ENCODE measurements at regions not wholly inside any gene's neighbourhood (a gene's known extent, or its start where the extent isn't known, plus 50 kb on each side); places are given as distances from the start of the nearest gene placed in this dataset.

- no peak for ATAC-seq
- H3K9me3 Mint-ChIP-seq, result no peaks in the 10 kb centered on the region
- H3K27ac Mint-ChIP-seq, result no peak overlapping the region
- no peaks in the 10 kb centered on the region for H3K27me3 Mint-ChIP-seq
- H3K4me1 Mint-ChIP-seq, result no peaks in the 10 kb centered on the region
- DNase-seq, result no peak
- H3K36me3 Mint-ChIP-seq (ENCODE audit: low read depth), result no peaks in the 10 kb centered on the region
- no peak overlapping the region for H3K4me3 Mint-ChIP-seq
Measured at GRCh38 chr4:122050841-122051240, 99.0 kb upstream of the TRPC3 start.

- Mint-ChIP-seq H3K27me3 (no peaks in the 10 kb centered on the region), H3K9me3 (no peaks in the 10 kb centered on the region), H3K4me1 (no peaks in the 10 kb centered on the region), H3K36me3 (ENCODE audit: low read depth) (no peaks in the 10 kb centered on the region), H3K27ac (no peak overlapping the region), H3K4me3 (no peak overlapping the region)
- no peak for ATAC-seq
- no peak for DNase-seq
Measured at GRCh38 chr4:122047456-122048425, 95.9 kb upstream of the TRPC3 start.

- H3K27ac Mint-ChIP-seq, result no peak overlapping the region
Measured at GRCh38 chr4:122046255-122046654, 94.4 kb upstream of the TRPC3 start.

GRCh38 chr4:122045533-122045932, 93.7 kb upstream of the TRPC3 start:
- ATAC-seq (no peak), DNase-seq (peak; percentile 2)
- Mint-ChIP-seq H3K4me1 (no peaks in the 10 kb centered on the region), H3K36me3 (ENCODE audit: low read depth) (no peaks in the 10 kb centered on the region), H3K4me3 (no peak overlapping the region), H3K27ac (no peak overlapping the region), H3K9me3 (no peaks in the 10 kb centered on the region), H3K27me3 (peaks cover 3% of the 10 kb centered on the region)

More at GRCh38 chr4:122046255-122046654, 94.4 kb upstream of the TRPC3 start:
- no peaks in the 10 kb centered on the region for H3K36me3 Mint-ChIP-seq (ENCODE audit: low read depth)
- H3K4me3 Mint-ChIP-seq, result no peak overlapping the region
- no peak for DNase-seq
- H3K4me1 Mint-ChIP-seq, result no peaks in the 10 kb centered on the region
- H3K9me3 Mint-ChIP-seq, result no peaks in the 10 kb centered on the region
- peaks cover under 1% of the 10 kb centered on the region for H3K27me3 Mint-ChIP-seq
- no peak for ATAC-seq

- H3K4me3 Mint-ChIP-seq, result no peak overlapping the region
- H3K27me3 Mint-ChIP-seq, result peaks cover 3% of the 10 kb centered on the region
- DNase-seq (no peak), ATAC-seq (no peak)
- no peak overlapping the region for H3K27ac Mint-ChIP-seq
- no peaks in the 10 kb centered on the region for H3K4me1 Mint-ChIP-seq
- no peaks in the 10 kb centered on the region for H3K36me3 Mint-ChIP-seq (ENCODE audit: low read depth)
- H3K9me3 Mint-ChIP-seq, result no peaks in the 10 kb centered on the region
Measured at GRCh38 chr4:122044501-122044900, 92.6 kb upstream of the TRPC3 start.

GRCh38 chr4:122041312-122041711, 89.5 kb upstream of the TRPC3 start:
- Mint-ChIP-seq H3K27me3 (peaks cover 3% of the 10 kb centered on the region), H3K9me3 (no peaks in the 10 kb centered on the region)

GRCh38 chr4:122038896-122039295, 87.0 kb upstream of the TRPC3 start:
- ATAC-seq (no peak), DNase-seq (no peak)
- Mint-ChIP-seq H3K27me3 (peaks cover 5% of the 10 kb centered on the region), H3K4me3 (no peak overlapping the region), H3K4me1 (no peaks in the 10 kb centered on the region), H3K36me3 (ENCODE audit: low read depth) (no peaks in the 10 kb centered on the region), H3K27ac (no peak overlapping the region), H3K9me3 (no peaks in the 10 kb centered on the region)

More at GRCh38 chr4:122041312-122041711, 89.5 kb upstream of the TRPC3 start:
- H3K36me3 Mint-ChIP-seq (ENCODE audit: low read depth), result no peaks in the 10 kb centered on the region
- ATAC-seq, result no peak
- no peak overlapping the region for H3K4me3 Mint-ChIP-seq
- no peaks in the 10 kb centered on the region for H3K4me1 Mint-ChIP-seq
- no peak for DNase-seq
- no peak overlapping the region for H3K27ac Mint-ChIP-seq

- no peaks in the 10 kb centered on the region for H3K36me3 Mint-ChIP-seq (ENCODE audit: low read depth)
- H3K27ac Mint-ChIP-seq, result no peak overlapping the region
- no peak for DNase-seq
- peaks cover 8% of the 10 kb centered on the region for H3K27me3 Mint-ChIP-seq
- H3K4me1 Mint-ChIP-seq, result no peaks in the 10 kb centered on the region
- H3K9me3 Mint-ChIP-seq, result peaks cover 21% of the 10 kb centered on the region
- no peak overlapping the region for H3K4me3 Mint-ChIP-seq
- ATAC-seq, result no peak
Measured at GRCh38 chr4:122034619-122035018, 82.8 kb upstream of the TRPC3 start.

GRCh38 chr4:122027203-122027602, 75.3 kb upstream of the TRPC3 start:
- DNase-seq (no peak), ATAC-seq (no peak)
- Mint-ChIP-seq H3K9me3 (peaks cover 21% of the 10 kb centered on the region), H3K4me1 (no peaks in the 10 kb centered on the region), H3K36me3 (ENCODE audit: low read depth) (no peaks in the 10 kb centered on the region), H3K27ac (no peak overlapping the region), H3K4me3 (no peak overlapping the region), H3K27me3 (peaks cover 5% of the 10 kb centered on the region)

- no peaks in the 10 kb centered on the region for H3K4me1 Mint-ChIP-seq
- DNase-seq (no peak), ATAC-seq (no peak)
- H3K9me3 Mint-ChIP-seq, result no peaks in the 10 kb centered on the region
- no peak overlapping the region for H3K4me3 Mint-ChIP-seq
- no peak overlapping the region for H3K27ac Mint-ChIP-seq
- no peaks in the 10 kb centered on the region for H3K36me3 Mint-ChIP-seq (ENCODE audit: low read depth)
- peaks cover 17% of the 10 kb centered on the region for H3K27me3 Mint-ChIP-seq
Measured at GRCh38 chr4:122017296-122017695, 65.4 kb upstream of the TRPC3 start.

- H3K4me1 Mint-ChIP-seq, result no peaks in the 10 kb centered on the region
- H3K4me3 Mint-ChIP-seq, result no peak overlapping the region
- no peak for ATAC-seq
- no peaks in the 10 kb centered on the region for H3K9me3 Mint-ChIP-seq
- H3K36me3 Mint-ChIP-seq (ENCODE audit: low read depth), result no peaks in the 10 kb centered on the region
- no peak for DNase-seq
- H3K27me3 Mint-ChIP-seq, result peaks cover 22% of the 10 kb centered on the region
- no peak overlapping the region for H3K27ac Mint-ChIP-seq
Measured at GRCh38 chr4:122015203-122015602, 63.3 kb upstream of the TRPC3 start.

GRCh38 chr4:122012735-122013134, 60.9 kb upstream of the TRPC3 start:
- DNase-seq (no peak), ATAC-seq (no peak)
- H3K4me1 Mint-ChIP-seq, result no peaks in the 10 kb centered on the region
- no peaks in the 10 kb centered on the region for H3K9me3 Mint-ChIP-seq
- H3K36me3 Mint-ChIP-seq (ENCODE audit: low read depth), result no peaks in the 10 kb centered on the region
- H3K27me3 Mint-ChIP-seq, result peaks cover 9% of the 10 kb centered on the region
- no peak overlapping the region for H3K4me3 Mint-ChIP-seq
- no peak overlapping the region for H3K27ac Mint-ChIP-seq

- H3K4me1 Mint-ChIP-seq, result no peaks in the 10 kb centered on the region
- no peak overlapping the region for H3K4me3 Mint-ChIP-seq
- H3K9me3 Mint-ChIP-seq, result no peaks in the 10 kb centered on the region
- no peak overlapping the region for H3K27ac Mint-ChIP-seq
- DNase-seq (no peak), ATAC-seq (no peak)
- H3K27me3 Mint-ChIP-seq, result peaks cover 13% of the 10 kb centered on the region
- no peaks in the 10 kb centered on the region for H3K36me3 Mint-ChIP-seq (ENCODE audit: low read depth)
Measured at GRCh38 chr4:122010610-122011009, 58.8 kb upstream of the TRPC3 start.

- H3K4me3 Mint-ChIP-seq, result no peak overlapping the region
Measured at GRCh38 chr4:122009524-122009923, 57.7 kb upstream of the TRPC3 start.

GRCh38 chr4:122007016-122007415, 55.2 kb upstream of the TRPC3 start:
- H3K4me1 Mint-ChIP-seq, result no peaks in the 10 kb centered on the region
- H3K4me3 Mint-ChIP-seq, result no peak overlapping the region
- H3K27ac Mint-ChIP-seq, result no peak overlapping the region
- DNase-seq, result no peak
- H3K9me3 Mint-ChIP-seq, result no peaks in the 10 kb centered on the region
- H3K36me3 Mint-ChIP-seq (ENCODE audit: low read depth), result no peaks in the 10 kb centered on the region
- peaks cover 17% of the 10 kb centered on the region for H3K27me3 Mint-ChIP-seq
- no peak for ATAC-seq

More at GRCh38 chr4:122009524-122009923, 57.7 kb upstream of the TRPC3 start:
- no peak for ATAC-seq
- no peaks in the 10 kb centered on the region for H3K36me3 Mint-ChIP-seq (ENCODE audit: low read depth)
- no peak for DNase-seq
- no peaks in the 10 kb centered on the region for H3K4me1 Mint-ChIP-seq
- H3K9me3 Mint-ChIP-seq, result no peaks in the 10 kb centered on the region
- no peak overlapping the region for H3K27ac Mint-ChIP-seq
- peaks cover 13% of the 10 kb centered on the region for H3K27me3 Mint-ChIP-seq

All from activated naive CD8-positive, alpha-beta T cell treated with anti-CD3 and anti-CD28 coated beads, Interleukin-2, amount 50 U/mL, for 24 hours (primary cell).